GM18867 (cell line): ENCODE measurements at regions not wholly inside any gene's neighbourhood (a gene's known extent, or its start where the extent isn't known, plus 50 kb on each side); places are given as distances from the start of the nearest gene placed in this dataset.
"Not testable (repeated sequence)": the region's sequence is repeated elsewhere in the genome, so short reads cannot be mapped to it uniquely, and the experiment has no call there.

Source experiments
- ATAC-seq: cut with Tn5 transposase; IDR thresholded peaks from one replicate; pipeline ENCODE4 v1.9.1; 2021; ENCODE audit warnings: mild to moderate bottlenecking, moderate library complexity; ENCODE audit not compliant: unreplicated experiment

GRCh38 chr16:46388354-46388753 lies 232.8 kb downstream of the SHCBP1 start:
- ATAC-seq, result not testable (repeated sequence)

- ATAC-seq, result not testable (repeated sequence)
These were observed 233.5 kb downstream of the SHCBP1 start for GRCh38 chr16:46387720-46388119.

- ATAC-seq, result peak; percentile 12
These were observed 234.2 kb downstream of the SHCBP1 start for GRCh38 chr16:46386805-46387620.

GRCh38 chr16:46386110-46386771 lies 234.9 kb downstream of the SHCBP1 start:
- not testable (repeated sequence) for ATAC-seq

GRCh38 chr16:46384285-46385061 lies 236.7 kb downstream of the SHCBP1 start:
- ATAC-seq, result not testable (repeated sequence)

- not testable (repeated sequence) for ATAC-seq
These were observed 237.6 kb downstream of the SHCBP1 start for GRCh38 chr16:46383581-46383980.

- ATAC-seq, result not testable (repeated sequence)
These were observed 238.2 kb downstream of the SHCBP1 start for GRCh38 chr16:46382791-46383541.

- ATAC-seq, result not testable (repeated sequence)
These were observed 239.1 kb downstream of the SHCBP1 start for GRCh38 chr16:46382079-46382478.

GRCh38 chr16:46381344-46381743 lies 239.8 kb downstream of the SHCBP1 start:
- not testable (repeated sequence) for ATAC-seq
